ENCODE measurements at regions not wholly inside any gene's neighbourhood (a gene's known extent, or its start where the extent isn't known, plus 50 kb on each side); places are given as distances from the start of the nearest gene placed in this dataset.

DNA sequence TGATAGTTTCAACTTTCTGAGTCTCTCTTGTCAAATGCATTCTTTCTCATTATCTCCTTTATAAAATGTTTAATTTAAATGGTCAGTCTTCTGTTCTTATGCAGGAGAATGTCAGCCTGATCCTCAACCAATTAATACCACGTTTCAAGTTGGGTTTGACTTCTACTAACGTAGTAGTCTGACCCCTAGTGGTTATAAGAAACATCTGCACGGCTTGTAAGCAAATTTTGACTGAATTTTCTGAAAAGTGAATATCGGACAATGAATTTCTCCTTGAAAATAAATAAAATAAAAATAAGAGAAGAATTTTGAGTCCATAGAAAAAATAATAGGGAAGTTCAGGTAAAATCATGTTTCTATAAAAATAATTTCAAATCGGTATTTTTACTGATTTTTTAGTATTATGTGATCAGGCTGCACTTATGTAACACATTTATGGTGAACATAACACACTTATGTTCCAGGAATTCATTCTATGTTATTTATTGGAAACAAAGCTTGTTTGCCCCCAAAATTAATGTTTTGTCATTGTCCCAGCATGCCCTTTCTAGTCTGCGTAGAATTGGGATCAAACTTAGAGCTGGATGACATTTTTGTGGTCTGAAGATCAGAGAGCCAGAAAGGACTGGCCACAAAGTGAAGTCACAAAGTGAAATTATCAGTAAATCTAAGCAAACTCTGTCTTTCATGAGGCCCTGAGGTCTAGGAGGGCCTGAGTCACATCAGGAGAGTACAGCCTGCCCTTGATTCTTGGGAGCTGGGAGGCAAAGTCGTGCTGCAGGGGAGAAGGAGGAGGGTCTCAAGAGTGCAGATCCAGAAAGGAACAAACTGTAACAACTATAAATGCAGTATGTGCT, 101.2 kb upstream of the STXBP6 start:
- DNase-seq (no peak), ATAC-seq (no peak)
- Mint-ChIP-seq H3K4me1 (no peaks in the 10 kb centered on the region), H3K27ac (no peak overlapping the region), H3K9me3 (no peaks in the 10 kb centered on the region), H3K36me3 (ENCODE audit: low read depth) (no peaks in the 10 kb centered on the region), H3K27me3 (peaks cover 13% of the 10 kb centered on the region), H3K4me3 (no peak overlapping the region)

DNA sequence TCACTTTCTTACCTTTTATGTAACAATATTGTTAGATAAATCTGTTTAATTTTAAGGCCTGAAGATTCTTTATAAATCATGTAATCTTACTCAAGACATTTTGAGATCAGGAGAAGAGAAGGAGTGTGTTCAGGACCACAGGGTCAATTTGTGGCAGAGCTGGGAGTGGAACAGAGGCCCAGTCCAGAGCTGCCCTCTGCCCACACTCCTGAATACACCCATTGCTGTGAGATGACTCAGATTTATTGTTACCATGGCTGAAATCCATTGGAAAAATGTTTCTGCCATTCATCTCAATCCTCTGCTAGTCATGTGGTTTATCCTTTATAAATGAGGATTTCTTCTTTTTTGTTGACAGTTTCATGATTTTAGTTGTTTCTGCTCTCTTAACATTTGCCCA, 100.5 kb upstream of the STXBP6 start:
- H3K27me3 Mint-ChIP-seq = peaks cover 10% of the 10 kb centered on the region
- no peak overlapping the region for H3K4me3 Mint-ChIP-seq
- ATAC-seq = no peak
- H3K27ac Mint-ChIP-seq = no peak overlapping the region
- no peaks in the 10 kb centered on the region for H3K36me3 Mint-ChIP-seq (ENCODE audit: low read depth)
- H3K4me1 Mint-ChIP-seq = no peaks in the 10 kb centered on the region
- H3K9me3 Mint-ChIP-seq = no peaks in the 10 kb centered on the region
- DNase-seq = no peak

DNA sequence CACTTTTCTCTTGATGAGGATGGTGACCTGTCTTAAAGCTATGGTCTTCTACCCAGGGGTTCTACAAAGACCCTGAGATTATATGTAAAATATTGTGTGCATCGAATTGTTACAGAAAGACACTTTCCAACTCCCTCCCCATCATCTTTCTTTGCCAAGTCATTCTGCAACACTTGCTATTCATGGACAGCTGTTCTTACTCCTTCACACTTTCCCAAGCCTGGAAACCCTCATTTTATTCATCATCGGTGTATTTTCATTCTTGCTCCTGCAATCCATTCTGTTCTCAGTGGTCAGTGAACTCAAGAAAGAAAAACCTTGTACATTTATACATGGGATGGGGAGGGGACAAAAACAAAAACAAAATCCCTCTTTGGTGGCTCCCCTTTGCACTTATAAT, 90.5 kb upstream of the STXBP6 start:
- no peak for DNase-seq
- Mint-ChIP-seq H3K9me3 (no peaks in the 10 kb centered on the region), H3K27me3 (peaks cover 8% of the 10 kb centered on the region), H3K4me3 (no peak overlapping the region), H3K27ac (no peak overlapping the region), H3K36me3 (ENCODE audit: low read depth) (no peaks in the 10 kb centered on the region), H3K4me1 (no peaks in the 10 kb centered on the region)
- ATAC-seq = no peak

DNA sequence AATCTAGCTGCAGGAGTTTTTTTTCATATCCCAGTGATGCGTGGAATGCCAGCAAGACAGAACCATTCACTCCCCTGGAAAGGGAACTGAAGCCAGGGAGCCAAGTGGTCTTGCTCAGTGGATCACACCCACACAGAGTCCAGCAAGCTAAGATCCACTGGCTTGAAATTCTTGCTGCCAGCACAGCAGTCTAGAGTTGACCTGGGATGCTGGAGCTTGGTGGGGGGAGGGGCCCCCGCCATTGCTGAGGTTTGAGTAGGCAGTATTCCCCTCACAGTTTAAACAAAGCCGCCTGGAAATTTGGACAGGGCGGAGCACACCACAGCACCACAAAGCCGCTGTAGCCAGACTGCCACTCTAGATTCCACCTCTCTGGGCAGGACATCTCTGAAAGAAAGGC, 86.9 kb upstream of the STXBP6 start:
- no peak overlapping the region for H3K27ac Mint-ChIP-seq
- ATAC-seq = no peak

DNA sequence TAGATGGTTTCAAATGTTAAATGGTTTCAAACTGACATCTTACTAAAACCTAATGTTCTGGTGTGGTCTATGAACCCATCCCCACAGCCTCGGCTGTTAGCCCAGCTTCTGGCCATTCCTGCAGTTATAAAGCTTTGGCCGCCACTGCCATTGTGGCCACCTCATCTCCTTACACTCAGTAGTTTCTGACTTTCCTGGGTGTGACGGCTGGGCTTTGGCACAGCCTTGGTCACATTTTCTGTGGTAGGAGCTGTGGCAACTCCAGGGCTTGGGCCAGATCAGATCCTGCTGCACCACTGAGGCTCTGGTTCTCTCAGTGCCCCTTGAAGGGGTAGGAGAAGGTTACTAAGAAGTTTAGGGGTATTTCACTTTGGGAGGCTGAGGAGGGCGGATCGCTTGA, 84.2 kb upstream of the STXBP6 start:
- H3K4me3 Mint-ChIP-seq = no peak overlapping the region
- ATAC-seq (no peak), DNase-seq (no peak)
- H3K9me3 Mint-ChIP-seq = no peaks in the 10 kb centered on the region
- no peak overlapping the region for H3K27ac Mint-ChIP-seq
- H3K36me3 Mint-ChIP-seq (ENCODE audit: low read depth) = no peaks in the 10 kb centered on the region
- H3K27me3 Mint-ChIP-seq = peaks cover 38% of the 10 kb centered on the region
- peaks cover 1% of the 10 kb centered on the region for H3K4me1 Mint-ChIP-seq

More for the DNA sequence above, 86.9 kb upstream of the STXBP6 start:
- DNase-seq = no peak
- peaks cover 1% of the 10 kb centered on the region for H3K4me1 Mint-ChIP-seq
- H3K9me3 Mint-ChIP-seq = no peaks in the 10 kb centered on the region
- peaks cover 33% of the 10 kb centered on the region for H3K27me3 Mint-ChIP-seq
- H3K4me3 Mint-ChIP-seq = no peak overlapping the region
- no peaks in the 10 kb centered on the region for H3K36me3 Mint-ChIP-seq (ENCODE audit: low read depth)

DNA sequence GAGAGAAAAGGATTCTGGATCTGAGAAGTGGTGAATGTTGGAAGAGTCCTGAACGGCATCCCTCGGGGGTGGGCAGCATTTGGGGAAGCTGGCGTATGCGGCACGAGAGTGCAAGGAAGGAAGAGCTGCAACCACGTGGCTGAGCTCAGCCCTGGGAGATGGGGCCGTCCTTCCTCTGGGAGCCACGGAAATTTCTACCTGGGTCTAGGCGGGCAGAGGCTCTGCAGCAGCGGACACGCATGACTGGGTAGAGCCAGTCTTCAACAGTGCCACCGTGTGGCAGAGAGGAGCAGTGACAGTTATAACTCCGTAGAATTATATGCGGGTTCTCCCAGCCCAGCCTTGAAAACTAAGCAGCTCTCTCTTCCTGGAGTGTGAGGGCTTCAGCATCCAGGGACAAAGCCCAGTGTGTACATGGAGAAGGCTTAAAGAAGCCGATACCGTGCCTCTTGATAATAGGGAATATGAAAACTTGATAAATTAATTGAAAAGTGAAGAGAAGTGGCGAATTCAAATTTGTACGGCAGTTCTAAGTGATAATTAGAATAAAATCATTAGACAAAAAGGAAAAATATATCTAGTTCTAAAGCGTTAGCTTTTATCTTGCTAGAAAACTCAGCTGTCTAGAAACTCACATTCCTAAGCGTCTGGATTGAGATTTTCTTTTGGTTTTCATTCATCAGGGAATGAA, 82.9 kb upstream of the STXBP6 start:
- Mint-ChIP-seq H3K4me1 (peaks cover 1% of the 10 kb centered on the region), H3K9me3 (no peaks in the 10 kb centered on the region), H3K27me3 (peaks cover 37% of the 10 kb centered on the region), H3K36me3 (ENCODE audit: low read depth) (no peaks in the 10 kb centered on the region), H3K27ac (no peak overlapping the region), H3K4me3 (no peak overlapping the region)
- peak; percentile 61 for DNase-seq
- ATAC-seq = peak; percentile 88

DNA sequence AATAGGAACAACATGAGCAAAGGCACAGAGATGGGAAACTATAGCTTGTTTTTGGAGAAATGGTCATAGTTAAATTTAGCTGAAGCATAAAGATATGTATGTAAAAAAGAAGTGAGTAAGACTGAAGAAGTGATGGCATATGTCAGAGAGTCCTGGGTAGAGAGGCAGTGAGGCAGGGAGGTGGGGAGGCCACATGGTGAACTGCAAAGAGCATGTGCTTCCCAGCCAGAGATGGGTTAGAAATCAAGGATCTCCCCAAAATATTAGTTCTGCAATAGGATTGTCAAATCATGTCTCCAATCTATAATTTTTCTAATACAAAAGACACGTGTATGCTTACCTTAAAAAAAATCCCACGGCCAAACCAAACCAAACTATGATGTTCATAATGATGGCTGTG, 82.1 kb upstream of the STXBP6 start:
- DNase-seq = no peak
- H3K27me3 Mint-ChIP-seq = peaks cover 38% of the 10 kb centered on the region
- no peak overlapping the region for H3K4me3 Mint-ChIP-seq
- peaks cover 1% of the 10 kb centered on the region for H3K4me1 Mint-ChIP-seq
- no peaks in the 10 kb centered on the region for H3K9me3 Mint-ChIP-seq
- H3K27ac Mint-ChIP-seq = peak overlapping the region; percentile 1
- no peaks in the 10 kb centered on the region for H3K36me3 Mint-ChIP-seq (ENCODE audit: low read depth)
- no peak for ATAC-seq

DNA sequence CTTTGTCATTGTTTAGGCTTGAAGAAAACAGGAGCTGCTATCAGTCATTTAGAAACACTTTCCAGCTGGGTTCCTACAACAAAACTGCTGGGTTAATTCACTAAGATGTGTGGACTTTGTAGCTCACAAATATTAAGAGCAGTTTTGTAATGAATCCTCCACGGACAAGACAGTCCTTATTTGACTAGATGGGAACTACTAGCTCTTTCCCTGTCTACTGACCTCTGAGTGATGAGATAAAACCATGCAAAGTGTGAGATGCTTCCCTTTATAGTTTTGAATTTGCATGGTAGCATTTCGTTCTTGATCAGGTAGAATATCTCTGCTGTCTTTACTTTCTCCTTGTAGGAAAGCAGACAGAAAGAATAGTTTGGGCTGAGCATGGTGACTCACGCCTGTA, 72.9 kb upstream of the STXBP6 start:
- no peak for ATAC-seq

DNA sequence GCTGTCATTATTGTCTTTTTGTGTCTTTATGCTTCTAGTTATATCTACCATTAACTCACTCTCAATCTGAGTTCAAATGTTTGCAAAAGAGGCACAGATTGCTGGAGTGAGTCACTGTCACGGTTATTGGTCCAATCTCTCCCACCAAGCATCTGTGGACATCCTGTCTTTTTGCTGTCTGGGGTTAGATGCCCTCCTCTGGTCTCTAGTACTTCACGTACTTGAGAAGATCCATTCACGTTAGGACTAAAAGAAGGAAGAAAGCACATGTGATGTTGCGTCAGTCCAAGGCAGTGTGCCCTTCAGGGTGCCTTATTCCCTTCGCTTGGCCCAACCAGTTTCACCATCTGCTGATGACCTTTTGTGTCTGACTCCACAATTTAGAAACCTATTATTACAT, 72.3 kb upstream of the STXBP6 start:
- Mint-ChIP-seq H3K4me3 (no peak overlapping the region), H3K9me3 (no peaks in the 10 kb centered on the region), H3K27me3 (peaks cover 8% of the 10 kb centered on the region), H3K4me1 (no peaks in the 10 kb centered on the region), H3K27ac (no peak overlapping the region), H3K36me3 (ENCODE audit: low read depth) (no peaks in the 10 kb centered on the region)
- DNase-seq = no peak
- ATAC-seq = no peak

More for the DNA sequence above, 72.9 kb upstream of the STXBP6 start:
- Mint-ChIP-seq H3K27me3 (peaks cover 9% of the 10 kb centered on the region), H3K4me3 (no peak overlapping the region), H3K9me3 (no peaks in the 10 kb centered on the region), H3K27ac (no peak overlapping the region), H3K4me1 (no peaks in the 10 kb centered on the region), H3K36me3 (ENCODE audit: low read depth) (no peaks in the 10 kb centered on the region)
- DNase-seq = no peak

DNA sequence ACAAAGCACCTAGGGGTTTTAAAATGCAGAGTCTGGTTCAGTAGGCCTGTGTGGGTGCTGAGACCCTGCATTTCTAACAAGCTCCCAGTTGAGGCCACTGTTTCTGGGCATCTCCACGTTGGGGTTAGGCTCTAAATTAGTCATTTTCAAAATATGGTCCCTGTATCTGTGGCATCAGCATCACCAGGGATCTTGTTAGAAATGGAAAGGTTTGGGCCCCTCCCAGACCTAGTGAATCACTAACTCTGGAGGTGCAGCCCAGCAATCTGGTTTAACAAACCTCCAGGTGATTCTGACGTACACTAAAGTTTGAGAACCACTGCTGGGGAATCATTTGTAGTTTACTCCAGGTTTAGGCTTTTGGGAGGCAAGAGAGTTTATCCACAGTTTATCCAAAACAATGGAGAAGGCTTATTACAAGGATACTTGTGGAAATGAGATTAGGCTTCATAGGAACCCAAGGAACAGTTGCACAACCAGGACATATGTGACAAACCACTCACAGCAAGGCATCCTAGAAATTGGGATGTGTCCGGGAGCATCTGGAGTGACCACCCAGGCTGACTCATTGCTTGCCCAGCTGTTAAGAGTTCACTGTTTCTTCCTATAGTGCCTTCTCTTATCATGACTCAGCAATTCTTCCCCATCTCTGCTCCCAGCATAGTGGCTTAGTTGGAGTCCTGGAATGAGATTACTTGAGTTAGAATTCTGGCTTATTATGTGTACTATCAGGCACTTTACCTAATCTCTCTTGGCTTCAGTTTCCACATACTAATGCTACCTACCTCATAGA, 71.6 kb upstream of the STXBP6 start:
- Mint-ChIP-seq H3K36me3 (ENCODE audit: low read depth) (no peaks in the 10 kb centered on the region), H3K27ac (no peak overlapping the region), H3K4me1 (no peaks in the 10 kb centered on the region), H3K4me3 (no peak overlapping the region), H3K9me3 (no peaks in the 10 kb centered on the region), H3K27me3 (peaks cover 8% of the 10 kb centered on the region)
- ATAC-seq (no peak), DNase-seq (no peak)

DNA sequence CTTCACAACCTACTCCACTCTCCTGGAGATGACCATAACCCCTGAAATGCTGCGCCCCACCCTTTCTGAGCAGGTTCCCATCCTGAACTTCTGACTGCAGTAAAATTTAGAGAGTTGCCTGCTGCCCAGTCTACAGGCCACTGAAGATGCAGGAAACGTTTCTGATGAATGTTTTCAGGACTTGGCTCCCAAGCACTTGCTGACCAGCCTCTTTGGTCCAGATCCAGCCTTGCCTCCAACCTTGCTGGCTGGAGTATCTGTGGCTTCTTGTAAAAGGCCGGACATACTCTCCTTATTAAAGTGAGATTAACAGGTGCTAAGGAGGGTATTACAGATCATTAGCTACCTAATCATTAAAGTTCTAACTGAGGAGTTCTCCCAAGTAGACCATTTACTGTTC, 70.3 kb upstream of the STXBP6 start:
- Mint-ChIP-seq H3K4me3 (no peak overlapping the region), H3K9me3 (no peaks in the 10 kb centered on the region), H3K36me3 (ENCODE audit: low read depth) (no peaks in the 10 kb centered on the region), H3K27ac (no peak overlapping the region), H3K4me1 (no peaks in the 10 kb centered on the region), H3K27me3 (peaks cover 6% of the 10 kb centered on the region)
- no peak for DNase-seq
- no peak for ATAC-seq

DNA sequence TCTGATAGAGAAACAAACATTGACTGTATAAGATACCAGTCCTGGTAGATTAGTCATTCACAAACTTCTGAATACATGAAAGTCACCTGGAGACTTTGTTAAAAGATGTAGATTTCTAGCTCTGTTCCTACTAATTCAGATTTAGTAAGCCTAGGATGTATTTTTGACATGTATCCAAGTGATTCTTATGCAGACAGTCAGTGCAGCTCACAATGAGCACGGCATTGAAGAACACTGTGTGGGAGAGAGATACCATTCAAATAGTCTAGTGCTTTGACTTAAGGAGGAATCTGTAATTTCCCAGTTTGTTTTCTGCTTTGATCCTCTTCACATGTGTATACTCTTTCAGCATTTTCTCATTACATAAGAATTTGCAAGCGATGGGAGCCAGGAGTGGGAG, 68.7 kb upstream of the STXBP6 start:
- H3K27ac Mint-ChIP-seq = no peak overlapping the region
- H3K9me3 Mint-ChIP-seq = no peaks in the 10 kb centered on the region
- DNase-seq (no peak), ATAC-seq (no peak)
- H3K4me3 Mint-ChIP-seq = no peak overlapping the region
- H3K4me1 Mint-ChIP-seq = no peaks in the 10 kb centered on the region
- H3K27me3 Mint-ChIP-seq = peaks cover 8% of the 10 kb centered on the region
- no peaks in the 10 kb centered on the region for H3K36me3 Mint-ChIP-seq (ENCODE audit: low read depth)

DNA sequence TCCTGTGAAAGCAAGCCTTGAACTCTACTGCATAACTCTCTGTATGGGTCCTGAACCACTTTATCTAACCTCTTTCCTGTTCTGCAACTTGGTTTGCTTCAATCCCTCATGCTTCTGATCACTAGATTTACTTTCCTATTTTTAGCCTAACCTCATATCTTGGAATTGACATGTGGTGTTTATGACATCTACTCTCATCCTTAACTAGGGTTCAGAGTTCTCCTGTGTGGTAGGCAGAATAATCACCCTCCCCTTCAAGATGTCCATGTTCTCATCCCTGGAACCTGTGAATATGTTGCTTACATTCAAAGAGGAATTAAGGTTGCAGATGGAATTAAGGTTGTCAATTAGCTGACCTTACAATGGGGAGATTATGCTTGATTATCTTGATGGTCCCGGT, 67.4 kb upstream of the STXBP6 start:
- Mint-ChIP-seq H3K36me3 (ENCODE audit: low read depth) (no peaks in the 10 kb centered on the region), H3K27ac (no peak overlapping the region), H3K4me3 (no peak overlapping the region), H3K9me3 (no peaks in the 10 kb centered on the region), H3K27me3 (peaks cover 11% of the 10 kb centered on the region), H3K4me1 (no peaks in the 10 kb centered on the region)
- ATAC-seq (no peak), DNase-seq (no peak)

DNA sequence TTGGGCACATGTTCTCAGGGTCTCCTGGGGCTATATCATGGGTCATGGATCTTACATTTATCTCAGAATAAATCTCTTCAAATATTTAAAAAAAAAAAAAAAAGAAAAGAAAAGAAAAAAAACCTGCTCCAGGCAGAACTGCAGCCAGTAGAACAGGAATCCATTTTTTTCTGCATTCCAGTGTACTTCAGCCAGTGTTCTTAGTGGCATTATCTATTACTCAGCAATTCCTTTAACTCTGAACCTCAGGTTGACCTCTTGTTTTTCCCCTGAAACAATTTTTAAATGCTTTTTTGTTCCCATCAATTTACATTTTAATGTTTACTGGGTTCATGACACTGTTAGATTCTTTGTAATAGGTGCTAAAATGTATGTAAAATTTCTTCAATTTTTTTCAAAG, 66.7 kb upstream of the STXBP6 start:
- no peak overlapping the region for H3K27ac Mint-ChIP-seq
- no peaks in the 10 kb centered on the region for H3K9me3 Mint-ChIP-seq
- H3K27me3 Mint-ChIP-seq = peaks cover 11% of the 10 kb centered on the region
- no peak overlapping the region for H3K4me3 Mint-ChIP-seq
- no peaks in the 10 kb centered on the region for H3K4me1 Mint-ChIP-seq
- ATAC-seq (no peak), DNase-seq (no peak)
- no peaks in the 10 kb centered on the region for H3K36me3 Mint-ChIP-seq (ENCODE audit: low read depth)

DNA sequence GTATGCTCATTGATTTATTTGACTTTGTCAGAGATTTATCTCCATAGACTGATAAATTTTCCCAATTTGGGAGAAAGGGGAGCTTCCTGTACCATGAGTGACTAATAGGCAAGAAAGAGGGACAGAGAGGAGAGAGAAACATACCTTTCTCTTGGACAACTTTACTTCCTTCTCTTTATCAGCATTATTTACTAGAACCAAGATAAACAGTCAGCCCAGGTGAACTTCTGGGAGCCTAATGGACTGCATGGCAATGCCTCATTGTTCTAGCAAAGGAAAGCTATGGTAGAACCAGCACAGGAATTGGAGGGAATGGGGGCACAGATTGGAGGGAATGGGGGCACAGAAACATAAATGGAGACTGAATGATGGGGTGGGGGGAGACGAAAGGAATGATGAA, 63.4 kb upstream of the STXBP6 start:
- Mint-ChIP-seq H3K27ac (no peak overlapping the region), H3K4me3 (no peak overlapping the region), H3K27me3 (peaks cover 11% of the 10 kb centered on the region), H3K9me3 (no peaks in the 10 kb centered on the region), H3K4me1 (no peaks in the 10 kb centered on the region), H3K36me3 (ENCODE audit: low read depth) (no peaks in the 10 kb centered on the region)
- DNase-seq = no peak
- ATAC-seq = no peak
